ENCODE measurements at regions not wholly inside any gene's neighbourhood (a gene's known extent, or its start where the extent isn't known, plus 50 kb on each side); places are given as distances from the start of the nearest gene placed in this dataset.

- H4K20me1 ChIP-seq (replicated peaks; ENCODE audit: control insufficient read depth, extremely low read depth, insufficient read depth, low read length): no peaks in the 10 kb centered on the region
- no peak overlapping the region for H3K4me3 ChIP-seq (replicated peaks in 1 of 3; ENCODE audit: insufficient read depth in 1 of 3, low read depth in 1 of 3, low read length in 3 of 3)
- no peak overlapping the region for H3K4me2 ChIP-seq (ENCODE audit: insufficient read depth, low read length)
- POLR2A ChIA-PET: interaction anchor here (3.1 kb wide), 1 partner anchor 95 kb away, joined by 12 read pairs; the partner anchor contains the start of gene ZFP36L2
- H3K27ac ChIP-seq (ENCODE audit: insufficient read depth, low read depth, low read length): no peak overlapping the region
- H2AFZ ChIP-seq (ENCODE audit: low read depth, low read length): no peak overlapping the region
- dilution Hi-C loops (cut with MboI; ENCODE audit: extremely low pct_ligation_motif_present, low sequenced_read_pairs): no loop called here
- no peaks in the 10 kb centered on the region for H3K9me1 ChIP-seq (replicated peaks; ENCODE audit: control insufficient read depth, extremely low read depth, insufficient read depth, low read length)
- TF ChIP-seq MYC (IDR thresholded peaks at IDR 0.05; ENCODE audit: low read depth, low read length) (no peak), MAX (IDR thresholded peaks at IDR 0.05; ENCODE audit: insufficient read depth, insufficient read length) (no peak), POLR2AphosphoS5 (IDR thresholded peaks at IDR 0.05; ENCODE audit: insufficient read depth, low read depth, low read length) (no peak), JUN (IDR thresholded peaks at IDR 0.05; ENCODE audit: borderline replicate concordance, insufficient read depth, insufficient read length, low read depth) (no peak), EZH2 (IDR thresholded peaks at IDR 0.05; ENCODE audit: borderline replicate concordance, low read depth, low read length, severe bottlenecking) (no peak), GATA2 (IDR thresholded peaks at IDR 0.05; ENCODE audit: insufficient read depth, insufficient read length, low read depth, low read length) (no peak)
- H3K36me3 ChIP-seq (ENCODE audit: control insufficient read depth in 2 of 2, extremely low read depth in 1 of 2, insufficient read depth in 2 of 2, low read length in 2 of 2): no peaks in the 10 kb centered on the region
- BruUV-seq (replicated peaks): no TSS peak
- H3K79me2 ChIP-seq (ENCODE audit: control insufficient read depth, insufficient read depth, low read length): no peaks in the 10 kb centered on the region
- DNase-seq (ENCODE audit: low read depth, low spot score): no peak
- CTCF ChIA-PET: interaction anchor here (0.8 to 2.7 kb wide), 11 partner anchors 8 to 353 kb away, joined by 3 to 31 read pairs (median 8); partner anchors contain the start of gene ZFP36L2
- H3K27me3 ChIP-seq (ENCODE audit: control insufficient read depth in 2 of 2, insufficient read depth in 2 of 2, low read length in 2 of 2): no peaks in the 10 kb centered on the region
- peaks cover 15% of the 10 kb centered on the region for H3K4me1 ChIP-seq (ENCODE audit: control insufficient read depth, extremely low read depth, insufficient read depth, low read length)
- no peak overlapping the region for H3K9ac ChIP-seq (replicated peaks; ENCODE audit: extremely low read depth, insufficient read depth, low read length)
- FAIRE-seq: no peak
- intact Hi-C loops (cut with micrococcal nuclease): loop anchor here (1.0 to 5.0 kb wide), 14 partner anchors 36 to 410 kb away; no protein-coding TSS in a partner anchor
- H3K9me3 ChIP-seq (replicated peaks; ENCODE audit: control insufficient read depth, insufficient read depth, low read length): no peaks in the 10 kb centered on the region
These were observed 94.3 kb downstream of the ZFP36L2 start for GRCh38 chr2:43131890-43132682.

All from endothelial cell of umbilical vein (primary cell).